ENCODE measurements at regions not wholly inside any gene's neighbourhood (a gene's known extent, or its start where the extent isn't known, plus 50 kb on each side); places are given as distances from the start of the nearest gene placed in this dataset.

GRCh38 chr7:49481075-49481474 lies 292.4 kb upstream of the VWC2 start:
- Histone ChIP-seq H3K27ac (ENCODE audit: low read depth in 1 of 2, low read length in 2 of 2) (no peak overlapping the region), H3K36me3 (ENCODE audit: control insufficient read depth in 4 of 4, insufficient read depth in 3 of 4, low read depth in 1 of 4, low read length in 3 of 4) (no peaks in the 10 kb centered on the region), H3K4me1 (ENCODE audit: control insufficient read depth in 4 of 4, insufficient read depth in 4 of 4, low read length in 3 of 4) (no peaks in the 10 kb centered on the region), H3K9ac (ENCODE audit: low read depth in 1 of 2, low read length in 2 of 2) (no peak overlapping the region), H3K27me3 (ENCODE audit: control insufficient read depth in 4 of 4, insufficient read depth in 4 of 4, low read length in 3 of 4) (peaks cover 0 to 5% (median 0%) of the 10 kb centered on the region in 4 donors), H3K9me3 (ENCODE audit: control insufficient read depth in 4 of 4, low read length in 3 of 4) (no peaks in the 10 kb centered on the region), H3K4me3 (ENCODE audit: low read depth in 1 of 3, low read length in 3 of 3) (no peak overlapping the region)
- DNase-seq (ENCODE audit: low spot score): no peak
- 9% methylated on average over 1 of the region's 1 CpG for whole genome bisulfite sequencing
- TF ChIP-seq TAF1 (conservative IDR thresholded peaks at IDR 0.05) (no peak), NR2F2 (IDR thresholded peaks at IDR 0.05) (no peak), ZBTB33 (IDR thresholded peaks at IDR 0.05) (no peak), HNF4G (IDR thresholded peaks at IDR 0.05) (no peak), RAD21 (IDR thresholded peaks at IDR 0.05) (no peak), CTCF (IDR thresholded peaks at IDR 0.05; ENCODE audit: low read depth, low read length, missing input control) (no peak), HNF4A (conservative IDR thresholded peaks at IDR 0.05) (no peak), MAX (IDR thresholded peaks at IDR 0.05) (no peak), ATF3 (IDR thresholded peaks at IDR 0.05) (no peak), FOXA2 (IDR thresholded peaks at IDR 0.05) (no peak), SP1 (IDR thresholded peaks at IDR 0.05) (no peak), FOXA1 (IDR thresholded peaks at IDR 0.05) (no peak)

- no peaks in the 10 kb centered on the region for H3K9me3 ChIP-seq (ENCODE audit: control insufficient read depth in 4 of 4, low read length in 3 of 4)
- TF ChIP-seq JUND (IDR thresholded peaks at IDR 0.05): no peak
- no peak for TF ChIP-seq EGR1 (IDR thresholded peaks at IDR 0.05; ENCODE audit: low read depth in 2 of 2)
- TF ChIP-seq SP1 (IDR thresholded peaks at IDR 0.05): no peak
- TF ChIP-seq NR2F2 (IDR thresholded peaks at IDR 0.05): no peak
- TF ChIP-seq RAD21 (IDR thresholded peaks at IDR 0.05): no peak
- TF ChIP-seq HNF4A (conservative IDR thresholded peaks at IDR 0.05): no peak
- TF ChIP-seq CTCF (IDR thresholded peaks at IDR 0.05; ENCODE audit: low read depth, low read length, missing input control): no peak
- no peak for TF ChIP-seq FOXA1 (IDR thresholded peaks at IDR 0.05)
- H3K4me1 ChIP-seq (ENCODE audit: control insufficient read depth in 4 of 4, insufficient read depth in 4 of 4, low read length in 3 of 4): no peaks in the 10 kb centered on the region
- no peak for DNase-seq (ENCODE audit: low spot score)
- H3K36me3 ChIP-seq (ENCODE audit: control insufficient read depth in 4 of 4, insufficient read depth in 3 of 4, low read depth in 1 of 4, low read length in 3 of 4): no peaks in the 10 kb centered on the region
- H3K27me3 ChIP-seq (ENCODE audit: control insufficient read depth in 4 of 4, insufficient read depth in 4 of 4, low read length in 3 of 4): peaks cover 0 to 5% (median 0%) of the 10 kb centered on the region in 4 donors
- no peak overlapping the region for H3K27ac ChIP-seq (ENCODE audit: low read depth in 1 of 2, low read length in 2 of 2)
- no peak overlapping the region for H3K9ac ChIP-seq (ENCODE audit: low read depth in 1 of 2, low read length in 2 of 2)
- H3K4me3 ChIP-seq (ENCODE audit: low read depth in 1 of 3, low read length in 3 of 3): no peak overlapping the region
- WGBS: 53% methylated on average over 2 of the region's 2 CpGs
Measured at GRCh38 chr7:49483142-49483541, 290.3 kb upstream of the VWC2 start.

Data from liver (tissue), 8 donors.